HK-2 (cell line): ENCODE measurements at regions not wholly inside any gene's neighbourhood (a gene's known extent, or its start where the extent isn't known, plus 50 kb on each side); places are given as distances from the start of the nearest gene placed in this dataset.

ENCODE experiments used
- DNase-seq: peaks from one replicate; pipeline ENCODE4 v3.0.0-alpha.2; 2018; ENCODE audit not compliant: unreplicated experiment

DNA sequence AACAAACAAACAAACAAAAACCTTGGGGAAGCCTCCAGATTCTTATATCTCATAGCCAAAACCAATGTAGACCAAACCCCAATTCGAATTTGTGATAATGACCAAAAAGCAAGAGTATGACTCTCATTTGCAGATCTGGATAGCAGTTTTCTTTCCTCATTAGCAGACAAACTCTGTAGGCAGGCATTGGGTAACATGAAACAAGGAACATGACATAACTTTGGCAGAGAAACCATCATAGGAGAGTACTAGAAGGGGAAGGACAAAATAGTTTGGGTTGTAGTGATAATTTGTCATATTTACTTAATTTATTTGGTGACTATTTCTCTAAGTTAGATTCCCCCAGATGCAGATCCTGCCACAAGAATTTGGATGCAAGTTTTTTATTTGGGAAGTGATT lies 187.8 kb downstream of the MID1IP1 start:
- no peak for DNase-seq

DNA sequence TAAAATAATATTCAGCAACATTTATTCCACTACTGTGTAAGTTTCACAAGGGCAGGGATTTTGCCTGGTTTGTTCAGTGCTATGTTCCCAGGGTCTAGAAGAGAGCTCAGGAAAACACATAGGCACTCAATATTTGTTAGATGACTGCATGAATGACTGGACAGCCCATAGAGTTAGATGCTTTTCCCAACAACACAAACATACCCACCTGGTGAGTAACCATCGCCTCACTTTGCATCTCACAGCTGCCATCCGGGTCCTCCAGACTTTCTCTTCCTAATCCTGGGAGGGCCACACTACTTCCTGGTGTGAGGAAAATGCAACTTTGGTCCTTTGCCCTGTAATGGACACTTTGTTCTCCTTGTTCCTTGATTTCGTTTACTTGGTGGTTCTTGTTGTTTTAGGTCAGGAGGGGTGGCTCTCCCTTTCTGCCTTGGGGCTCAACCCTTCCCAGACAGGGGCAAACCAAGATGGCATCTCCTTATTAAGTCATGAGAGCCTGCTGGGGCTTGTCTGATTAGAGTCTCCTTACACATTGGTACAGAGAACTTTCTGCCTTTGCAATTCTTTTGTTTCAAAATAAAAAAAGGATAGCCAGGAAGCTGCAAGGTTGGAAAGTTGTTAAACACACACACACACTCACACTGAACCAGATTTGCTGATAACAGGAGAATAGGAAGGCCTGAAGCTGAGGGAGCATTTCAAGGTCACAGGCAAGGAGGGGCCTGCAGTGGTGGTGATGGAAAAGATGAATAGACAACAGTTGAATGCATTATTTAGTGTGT lies 190.6 kb downstream of the MID1IP1 start:
- no peak for DNase-seq

DNA sequence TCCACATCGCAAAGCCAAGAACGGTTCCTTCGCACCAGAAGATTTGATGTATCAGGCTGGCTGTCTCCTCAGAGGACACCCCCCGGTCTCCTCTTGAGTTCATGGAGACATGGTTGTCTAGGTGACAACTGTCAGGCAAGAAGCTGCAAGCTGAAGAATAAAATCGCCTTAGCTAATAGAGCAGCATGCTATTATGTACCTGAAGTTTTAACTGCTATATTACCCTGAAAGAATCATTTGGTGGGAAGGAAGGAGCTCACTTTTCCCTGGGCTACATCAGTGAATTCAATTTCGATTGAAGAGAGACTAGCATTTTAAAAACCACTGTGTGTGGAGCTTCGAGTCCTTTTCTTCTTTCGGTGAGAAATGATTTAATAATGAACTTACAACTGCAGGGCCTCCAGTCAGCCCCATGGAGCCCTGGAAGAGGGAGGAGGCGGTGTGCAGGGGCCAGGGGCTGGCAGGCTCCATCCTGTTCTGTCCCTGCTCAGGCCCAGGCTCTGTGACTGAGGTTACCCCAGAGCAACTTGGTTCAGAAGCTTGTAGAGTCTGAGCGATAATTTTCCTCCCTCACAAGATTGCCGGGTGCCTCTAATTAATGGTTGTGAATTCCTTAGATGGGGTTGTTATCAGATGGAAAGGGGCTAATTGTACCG lies 191.3 kb downstream of the MID1IP1 start:
- DNase-seq, result no peak

DNA sequence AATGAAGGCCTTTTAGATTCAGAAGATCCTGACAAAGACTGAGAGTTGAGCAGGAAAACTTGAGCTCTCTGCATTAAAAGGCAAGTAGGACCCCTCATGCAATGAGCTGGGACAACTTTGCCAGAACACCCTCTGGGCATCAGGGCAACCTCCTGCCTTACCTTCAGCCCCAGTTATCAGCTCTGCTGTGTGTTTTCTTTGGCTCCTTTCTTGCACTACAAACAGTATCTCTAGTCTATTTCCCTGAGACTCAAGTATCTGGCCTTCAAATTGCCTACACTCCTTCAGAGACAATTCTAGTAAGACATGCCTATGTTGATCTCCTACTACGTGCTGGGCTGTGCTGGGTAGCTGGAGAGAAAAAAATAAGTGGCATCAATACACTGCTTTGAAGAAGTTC lies 192.2 kb downstream of the MID1IP1 start:
- no peak for DNase-seq

DNA sequence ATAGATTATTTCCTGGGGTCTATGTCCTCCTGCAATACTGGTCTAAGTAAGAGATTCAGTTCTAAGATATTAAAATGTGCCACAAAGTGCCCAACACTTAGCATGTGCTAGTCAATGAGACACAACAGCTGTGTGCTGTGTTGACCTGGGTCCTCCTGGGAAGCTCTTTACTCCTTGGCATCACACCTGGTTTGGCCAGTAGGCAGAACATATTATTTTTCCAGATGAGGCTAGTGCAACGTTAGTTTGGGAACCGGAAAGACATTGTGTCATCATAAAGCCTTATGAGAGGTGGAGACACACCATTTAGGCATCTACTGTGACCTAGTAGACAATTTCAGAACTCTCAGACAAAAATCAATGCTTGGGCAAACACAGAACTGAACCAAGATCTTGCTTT lies 197.8 kb downstream of the MID1IP1 start:
- no peak for DNase-seq

DNA sequence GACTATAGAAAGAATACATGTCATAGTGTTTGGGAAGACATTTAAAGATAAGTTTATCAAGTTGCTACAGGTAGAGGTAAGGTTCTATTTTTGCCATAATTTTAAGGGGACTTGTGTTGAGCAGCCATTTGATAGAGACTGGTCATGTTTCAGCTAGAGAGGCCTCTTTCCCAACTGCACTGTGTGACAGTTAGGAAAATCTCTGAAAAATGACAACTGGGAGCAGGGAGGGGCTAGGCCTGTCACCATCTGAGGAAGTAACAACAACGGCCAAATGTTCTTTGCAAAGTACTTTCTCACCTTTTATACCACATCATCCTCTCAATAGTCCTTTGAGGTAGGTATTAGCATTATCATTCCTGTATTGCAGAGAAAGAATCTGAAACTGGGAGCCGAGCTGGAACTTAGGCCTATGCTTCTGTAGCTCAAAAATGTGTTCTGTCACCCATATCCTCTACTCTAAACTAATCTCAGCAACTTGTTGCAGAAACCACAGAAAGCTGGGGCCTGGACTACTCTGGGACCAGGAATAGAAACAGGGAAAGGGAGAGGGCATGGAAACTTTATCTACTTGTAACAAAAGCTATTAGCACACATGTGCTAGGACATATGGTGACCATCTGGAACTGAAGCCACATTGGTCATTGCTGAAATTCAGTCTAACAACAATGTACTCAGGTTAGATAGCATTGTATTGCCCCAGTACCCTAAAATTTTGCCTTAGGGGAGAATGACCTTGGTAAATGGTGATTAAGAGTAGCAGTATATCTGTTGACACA lies 198.9 kb downstream of the MID1IP1 start:
- DNase-seq, result no peak

DNA sequence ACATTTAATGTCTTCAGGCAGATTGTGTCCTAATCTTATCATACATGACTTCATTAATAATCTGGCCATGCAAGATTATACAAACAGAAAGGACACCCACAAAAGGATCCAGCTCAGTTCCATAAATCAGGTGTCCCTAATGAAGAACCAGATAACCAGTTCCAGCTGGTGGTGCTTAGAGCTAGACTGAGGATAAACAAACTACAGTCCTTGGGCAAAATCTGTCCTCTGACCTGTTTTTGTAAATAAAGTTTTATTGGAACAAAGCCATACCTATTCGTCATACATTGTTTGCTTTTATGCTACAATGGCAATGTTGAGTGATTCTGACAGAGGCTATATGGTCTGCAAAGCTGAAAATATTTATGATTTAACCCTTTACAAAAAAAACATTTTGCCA lies 199.5 kb downstream of the MID1IP1 start:
- DNase-seq, result no peak

DNA sequence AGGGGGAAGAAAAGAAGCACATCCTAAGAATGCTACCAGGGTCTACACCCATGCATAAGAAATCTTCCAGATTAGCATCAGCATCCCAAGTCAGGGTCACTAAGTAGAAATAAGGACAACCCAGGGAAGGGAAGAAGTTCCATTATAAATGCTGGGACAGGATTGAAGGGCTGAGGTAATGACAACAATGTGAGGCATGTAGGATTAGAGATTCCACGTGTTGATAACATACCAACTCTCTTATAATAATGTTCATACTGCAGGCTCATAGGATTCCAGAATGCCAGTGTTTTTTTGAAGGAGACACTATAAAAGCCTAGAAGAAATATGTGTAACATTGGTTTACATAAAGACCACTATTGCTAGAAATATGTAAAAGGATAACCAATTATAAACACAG lies 201.2 kb downstream of the MID1IP1 start:
- DNase-seq, result no peak

DNA sequence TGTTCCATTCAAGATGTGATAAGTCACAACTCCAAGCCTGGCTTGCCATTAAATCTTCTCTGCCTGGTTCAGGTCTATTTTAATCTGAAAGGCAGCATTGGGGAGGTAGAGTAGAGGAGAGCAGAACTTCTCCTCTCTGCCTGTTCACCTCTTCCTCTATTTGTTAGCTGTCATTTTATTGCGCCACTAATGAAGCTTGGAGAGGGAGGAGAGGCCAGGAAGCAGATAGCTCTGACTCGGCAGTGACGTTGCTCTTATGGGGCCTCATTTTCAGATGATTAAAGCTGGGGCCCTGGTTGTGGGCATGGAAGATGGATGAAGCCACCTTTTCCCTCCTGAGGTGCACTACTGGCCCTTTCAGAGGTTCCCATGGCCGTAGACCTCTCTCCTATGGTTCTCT lies 207.3 kb downstream of the MID1IP1 start:
- DNase-seq, result no peak

DNA sequence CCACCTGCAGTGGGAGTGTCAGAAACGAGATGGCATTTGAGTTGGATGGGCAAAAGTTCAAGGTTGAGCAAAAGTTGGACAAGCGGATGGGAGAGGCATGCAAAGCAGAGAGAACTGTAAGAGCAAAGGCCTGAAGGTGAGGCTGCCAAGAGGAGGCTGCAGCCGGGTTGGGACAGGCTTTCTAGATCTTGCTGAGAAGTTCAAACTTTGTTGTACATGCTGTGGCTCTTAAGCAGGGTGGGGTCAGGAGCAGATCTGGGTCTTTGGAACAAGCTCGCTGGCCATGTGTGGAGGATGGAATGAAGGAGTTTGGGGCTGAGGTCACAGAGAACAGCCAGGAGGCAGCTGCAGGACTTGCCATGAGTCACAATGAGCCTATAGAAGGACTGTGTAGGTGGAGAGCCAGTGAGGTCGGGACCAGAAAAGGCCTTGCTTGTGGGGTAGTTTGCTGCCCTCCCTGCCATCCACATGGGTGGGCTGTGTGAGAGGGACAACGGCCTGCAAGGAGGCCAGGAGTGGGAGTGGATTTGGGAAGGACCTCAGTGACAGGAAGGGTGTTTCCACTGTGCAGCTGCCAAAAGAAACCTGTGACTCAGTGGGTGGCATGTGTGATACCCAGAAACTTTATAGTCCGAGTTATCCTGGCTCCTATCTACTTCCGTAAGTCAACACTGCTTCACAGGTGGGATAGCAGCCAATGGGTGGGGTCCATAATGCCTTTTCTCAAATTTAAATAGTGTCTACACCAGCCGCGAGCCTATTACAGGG lies 210.4 kb downstream of the MID1IP1 start:
- no peak for DNase-seq

DNA sequence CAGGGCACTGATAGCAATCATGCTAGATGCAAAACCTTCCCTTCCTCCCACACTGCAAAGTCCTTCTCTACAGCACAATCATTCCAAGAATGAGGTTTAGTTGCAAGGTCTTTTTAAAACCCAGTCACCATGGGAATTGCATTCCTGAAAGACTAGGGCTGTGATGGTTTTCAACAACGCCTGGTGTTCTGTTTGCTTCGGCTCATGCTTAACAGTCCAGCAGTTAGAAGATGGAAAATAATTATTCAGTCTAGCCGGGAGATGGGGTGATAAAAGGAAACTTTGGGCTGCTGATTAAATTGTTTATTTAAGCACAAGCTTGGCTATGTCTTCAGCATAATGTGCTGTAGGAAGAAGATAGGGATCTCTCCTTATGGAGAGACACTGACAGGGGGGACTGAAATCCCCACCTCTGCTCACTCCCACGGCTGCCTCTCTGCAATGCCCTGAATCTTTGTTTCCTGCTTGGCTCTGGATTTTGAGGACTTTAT lies 211.4 kb downstream of the MID1IP1 start:
- DNase-seq, result no peak

DNA sequence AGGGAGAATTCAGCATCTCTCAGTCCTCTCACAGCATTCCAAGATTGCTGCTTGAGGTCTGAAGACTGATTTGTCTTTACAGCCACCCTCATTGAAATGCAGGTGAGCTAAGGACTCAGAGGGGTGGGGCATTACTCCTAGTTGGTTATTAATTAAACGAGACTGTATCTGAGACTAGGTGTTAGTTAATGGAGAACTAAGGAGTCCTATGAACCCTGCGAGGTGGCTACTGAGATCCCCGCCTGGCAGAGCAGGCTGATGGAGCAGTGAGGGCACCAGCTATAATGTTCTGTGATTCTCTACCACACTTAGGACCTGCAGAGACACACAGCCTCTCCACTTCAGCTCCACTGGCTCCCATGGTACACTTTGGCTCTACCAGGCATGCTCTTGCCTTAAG lies 215.3 kb downstream of the MID1IP1 start:
- no peak for DNase-seq

DNA sequence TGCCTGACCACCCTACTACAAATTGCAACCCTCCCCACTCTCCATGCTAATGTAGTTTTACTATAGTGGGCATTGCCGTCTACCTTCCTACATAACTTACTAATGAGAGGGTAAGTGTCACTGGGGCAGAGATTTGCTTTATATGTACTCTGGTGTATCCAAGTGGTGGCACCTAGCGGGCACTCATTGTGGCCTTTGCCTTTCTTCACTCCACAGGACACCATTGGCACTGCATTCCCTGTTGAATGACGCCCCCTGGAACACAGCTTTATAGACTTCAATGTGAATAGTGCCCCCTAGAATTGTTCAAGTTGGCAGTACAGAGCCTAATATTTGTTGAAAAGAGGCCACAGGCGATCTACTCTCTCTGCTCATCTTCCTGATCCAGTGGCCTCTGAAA lies 215.8 kb downstream of the MID1IP1 start:
- no peak for DNase-seq

DNA sequence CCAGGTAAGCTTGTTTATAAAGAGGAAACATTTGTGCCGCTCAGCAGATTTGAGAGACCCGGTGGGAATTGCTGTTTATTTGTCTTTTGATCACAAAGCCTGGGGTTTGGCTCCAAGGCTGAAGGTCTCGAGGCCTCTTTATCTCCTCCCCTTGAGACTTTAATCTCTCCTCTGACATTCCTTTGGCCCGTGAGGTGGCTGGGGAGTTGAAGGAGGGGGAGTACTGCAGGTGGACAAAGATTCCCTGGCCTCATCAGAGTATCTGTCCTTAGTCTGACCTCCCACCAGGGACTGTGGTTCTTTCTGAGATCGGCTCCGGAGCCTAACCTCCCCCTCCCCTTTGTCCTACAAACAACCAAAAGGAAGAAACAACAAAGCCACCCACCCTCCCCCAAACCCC lies 216.5 kb downstream of the MID1IP1 start:
- no peak for DNase-seq

DNA sequence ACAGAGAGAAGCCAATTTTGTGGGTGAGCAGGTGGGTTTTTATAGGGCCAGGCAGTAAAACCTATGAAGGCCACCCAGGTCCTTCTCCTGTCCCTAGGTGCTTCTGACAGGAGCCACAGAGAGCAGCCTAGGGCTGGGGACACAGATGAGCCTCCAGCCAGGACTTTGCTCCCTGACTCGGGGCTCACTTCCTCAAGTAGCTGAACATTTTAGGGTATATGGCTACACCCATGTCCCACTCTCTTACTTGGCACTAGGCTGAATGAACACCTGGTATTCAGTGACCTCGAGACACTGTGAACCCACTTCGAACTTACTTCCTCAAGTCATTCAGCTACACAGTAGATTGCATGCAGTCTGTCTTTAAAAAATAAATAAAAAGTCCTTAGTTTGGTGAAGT lies 217.3 kb downstream of the MID1IP1 start:
- no peak for DNase-seq

DNA sequence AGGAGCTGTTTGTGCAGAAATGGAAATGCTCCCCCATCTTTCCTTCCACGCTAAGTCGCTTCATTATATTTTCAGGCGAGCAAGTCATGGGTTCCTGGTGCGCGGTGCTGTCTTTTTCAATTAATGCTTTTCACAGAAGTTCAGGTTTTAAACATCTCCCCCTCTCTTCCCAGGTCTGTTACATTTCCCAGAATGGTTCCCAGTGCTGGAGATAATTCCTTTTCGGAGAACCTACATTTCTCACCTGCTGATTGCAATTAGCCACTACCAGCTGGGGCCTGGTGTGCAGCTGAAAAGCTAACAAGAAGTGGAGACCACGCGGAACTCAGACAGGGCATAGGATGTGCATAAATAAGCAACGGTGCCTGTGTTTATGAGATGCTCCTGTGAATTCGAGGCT lies 217.8 kb downstream of the MID1IP1 start:
- no peak for DNase-seq

DNA sequence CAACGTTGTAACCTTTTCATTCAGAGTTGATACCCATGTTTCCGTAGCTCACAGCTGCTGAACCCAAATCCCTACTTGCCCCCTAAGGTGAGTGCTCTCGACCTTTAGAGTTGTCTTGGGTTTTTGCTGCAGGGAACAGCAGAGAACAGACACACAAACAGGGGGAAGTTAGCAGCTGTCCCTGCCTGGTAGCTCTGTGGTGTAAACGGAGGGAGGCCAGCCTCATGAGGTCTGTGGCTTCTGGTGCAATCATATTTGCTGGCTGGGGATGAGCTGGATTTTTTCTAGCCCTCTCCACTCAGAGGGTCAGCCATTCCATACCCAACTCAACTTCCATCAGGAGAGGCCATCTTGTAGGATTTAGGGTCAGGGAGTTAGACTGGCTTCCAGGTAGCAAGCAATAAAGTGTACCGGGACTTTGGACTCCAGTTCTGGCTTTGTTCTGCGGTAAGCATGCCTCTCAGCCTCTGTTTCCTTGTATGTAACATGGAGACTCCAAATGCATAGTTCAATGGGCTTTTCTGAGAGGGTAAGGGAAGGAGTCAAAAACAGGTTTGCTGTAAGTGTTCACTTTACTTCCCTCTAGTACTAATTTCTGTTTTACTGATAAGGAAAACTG lies 218.9 kb downstream of the MID1IP1 start:
- no peak for DNase-seq

DNA sequence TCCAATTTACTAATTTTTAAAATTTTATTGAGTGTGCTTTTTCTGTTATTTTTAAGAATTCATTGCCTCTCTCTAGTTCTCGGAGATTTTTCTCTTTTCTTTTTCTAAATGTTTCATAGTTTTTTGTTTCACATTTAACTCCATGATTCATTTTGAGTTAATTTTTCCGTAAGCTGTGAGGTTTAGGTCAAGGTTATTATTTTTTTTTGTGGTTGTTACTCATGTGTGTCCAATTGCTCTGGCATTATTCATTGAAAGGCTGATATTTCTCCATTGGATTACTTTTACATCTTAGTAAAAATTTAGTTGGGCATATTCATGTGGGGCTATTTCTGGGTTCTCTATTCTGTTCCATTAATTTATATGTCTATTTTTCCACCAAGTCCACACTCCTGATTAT lies 220.8 kb downstream of the MID1IP1 start:
- DNase-seq, result no peak

DNA sequence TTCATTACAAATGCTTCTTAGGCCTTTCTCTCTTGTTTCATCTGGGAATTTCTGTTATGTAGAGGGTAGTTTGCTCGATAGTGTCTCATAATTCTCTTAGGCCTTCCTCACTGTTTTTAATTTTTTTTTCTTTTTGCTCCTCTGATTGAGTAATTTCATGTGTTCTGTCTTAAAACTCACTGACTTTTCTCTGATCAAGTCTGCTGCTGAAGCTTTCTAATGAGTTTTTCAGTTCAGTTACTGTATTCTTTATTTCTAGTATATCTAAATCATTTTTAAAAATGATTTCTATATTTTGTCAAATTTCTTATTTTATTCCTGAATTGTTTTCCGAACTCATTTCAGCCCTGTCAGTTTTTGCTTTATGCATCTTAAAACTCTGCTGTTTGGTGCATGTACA lies 228.0 kb downstream of the MID1IP1 start:
- no peak for DNase-seq

DNA sequence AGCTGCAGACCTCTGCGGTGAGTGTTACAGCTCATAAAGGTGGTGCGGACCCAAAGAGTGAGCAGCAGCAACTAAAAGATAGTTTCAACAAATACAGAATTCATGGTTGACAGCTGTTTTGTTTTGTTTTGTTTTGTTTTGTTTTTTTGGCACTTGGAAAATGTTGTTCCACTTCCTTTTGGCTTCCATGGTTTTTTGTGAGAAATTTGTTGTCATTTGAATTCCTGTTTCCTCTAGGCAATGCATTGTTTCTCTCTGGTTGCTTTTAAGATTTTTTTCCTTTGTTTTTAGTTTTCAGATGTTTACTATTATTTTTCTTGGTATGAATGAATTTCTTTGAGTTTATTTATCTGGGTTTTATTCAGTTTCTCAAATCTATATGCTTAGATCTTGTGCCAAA lies 229.4 kb downstream of the MID1IP1 start:
- DNase-seq, result no peak

DNA sequence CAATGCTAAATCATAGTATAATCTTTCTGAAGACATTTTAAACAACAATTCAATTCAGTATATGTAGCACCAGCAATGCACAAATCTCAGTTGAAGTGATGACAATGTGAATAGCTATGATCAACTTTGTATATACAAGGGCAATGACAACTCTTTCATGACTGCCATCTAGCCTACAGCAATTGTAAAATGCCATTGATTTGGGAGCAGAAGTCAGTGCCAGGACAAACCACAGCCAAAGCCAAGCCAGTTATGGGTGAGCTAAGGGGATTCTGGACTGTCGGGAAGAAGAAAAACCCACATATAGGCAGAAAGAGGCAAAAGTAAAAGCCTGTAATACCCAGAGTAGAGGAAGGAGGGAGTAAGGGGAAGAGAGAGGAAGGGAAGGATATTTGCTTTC lies 238.6 kb downstream of the MID1IP1 start:
- no peak for DNase-seq
